SU-DHL-6 (cell line): ENCODE measurements at regions not wholly inside any gene's neighbourhood (a gene's known extent, or its start where the extent isn't known, plus 50 kb on each side); places are given as distances from the start of the nearest gene placed in this dataset.

ENCODE experiments used
- H2AFZ ChIP-seq: fragments of 200-600 bp; sonication (generic); 2 replicates; pipeline ENCODE4 v1.6.1; 2014; ENCODE audit warnings: low read depth, mild to moderate bottlenecking, moderate library complexity, mixed read lengths, antibody characterized with exemption, low read length; ENCODE audit not compliant: severe bottlenecking
- H3F3A ChIP-seq: fragments of 200-600 bp; shearing (Covaris generic); 2 replicates; pipeline ENCODE4 v1.6.0; 2016; ENCODE audit warnings: antibody characterized with exemption, mild to moderate bottlenecking; ENCODE audit not compliant: insufficient read depth
- H3K27ac ChIP-seq: fragments of 200-600 bp; sonication (generic); 2 replicates; pipeline ENCODE4 v1.5.1; 2016; ENCODE audit warnings: low read depth, mild to moderate bottlenecking, low read length, moderate library complexity, mixed read lengths
- H3K27me3 ChIP-seq: fragments of 200-600 bp; sonication (generic), shearing (Covaris generic); 2 replicates; pipeline ENCODE4 v1.6.0; 2014; ENCODE audit warnings: mild to moderate bottlenecking, low read length
- H3K36me3 ChIP-seq: fragments of 200-600 bp; sonication (generic); 2 replicates; pipeline ENCODE4 v1.6.1; 2014; ENCODE audit warnings: mild to moderate bottlenecking, low read length, mixed read lengths
- H3K4me2 ChIP-seq: fragments of 300-600, 200-600 bp; shearing (Covaris generic), sonication (generic); 2 replicates; pipeline ENCODE4 v1.6.0; 2014; ENCODE audit warnings: low read length, low read depth, mild to moderate bottlenecking; ENCODE audit not compliant: poor library complexity, severe bottlenecking
- H3K4me3 ChIP-seq: fragments of 200-600 bp; sonication (generic); 2 replicates; pipeline ENCODE4 v1.5.1; 2014; ENCODE audit warnings: antibody characterized with exemption, low read length, mild to moderate bottlenecking, mixed read lengths; ENCODE audit not compliant: insufficient read depth, poor library complexity, severe bottlenecking
- H3K79me2 ChIP-seq: fragments of 200-600 bp; sonication (generic); 2 replicates; pipeline ENCODE4 v1.6.1; 2014; ENCODE audit warnings: mild to moderate bottlenecking, low read length, moderate library complexity; ENCODE audit not compliant: insufficient read depth
- H3K9ac ChIP-seq: fragments of 200-600 bp; sonication (generic); 2 replicates; pipeline ENCODE4 v1.7.0; 2014; ENCODE audit warnings: mild to moderate bottlenecking, low read length
- H3K9me2 ChIP-seq: fragments of 200-600 bp; sonication (generic); replicated peaks from 2 replicates; pipeline ENCODE4 v1.6.1; 2014; ENCODE audit warnings: low read length; ENCODE audit not compliant: insufficient read depth
- H3K9me3 ChIP-seq: fragments of 200-600 bp; sonication (generic); 2 replicates; pipeline ENCODE4 v1.6.1; 2014; ENCODE audit warnings: low read length, mixed read lengths; ENCODE audit not compliant: insufficient read depth
- H4K20me1 ChIP-seq: fragments of 200-600 bp; sonication (generic); 2 replicates; pipeline ENCODE4 v1.6.1; 2014; ENCODE audit warnings: low read depth, mild to moderate bottlenecking, antibody characterized with exemption, low read length, moderate library complexity, mixed read lengths
- EZH2phosphoT487 ChIP-seq: fragments of 200-600 bp; sonication (generic), shearing (Covaris generic); conservative IDR thresholded peaks from 2 replicates; pipeline ENCODE4 v1.6.1; 2018; ENCODE audit warnings: mild to moderate bottlenecking, antibody characterized with exemption, low read length, moderate library complexity, mixed read lengths
- TF ChIP-seq, protein P1 (sequence below): fragments of 200-600 bp; sonication (generic); IDR thresholded peaks from one replicate; pipeline ENCODE4 v1.5.1; 2017; ENCODE audit warnings: antibody characterized with exemption, mild to moderate bottlenecking, low read length, moderate library complexity; ENCODE audit not compliant: insufficient read depth, poor library complexity, severe bottlenecking

DNA sequence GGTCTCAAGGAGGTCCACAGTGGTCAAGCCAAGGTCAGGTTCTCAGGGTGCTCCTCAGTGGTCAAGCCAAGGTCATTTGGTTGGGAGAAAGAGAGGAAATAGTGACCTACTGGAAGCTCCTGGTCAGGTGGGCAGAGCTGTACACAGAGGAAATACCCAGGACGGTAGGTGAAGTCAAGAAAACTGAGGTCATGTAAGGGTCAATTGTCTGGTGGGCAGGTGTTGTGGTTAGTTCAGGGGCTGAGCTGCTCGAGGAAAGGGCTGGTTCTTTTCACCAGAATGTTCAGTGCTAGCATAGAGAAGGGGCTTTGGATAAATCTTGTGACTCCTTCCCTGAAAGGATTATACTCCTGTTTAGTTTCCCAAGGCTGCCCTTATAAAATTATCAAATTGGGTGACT is 540.5 kb downstream of the VRK1 start:
- H3K4me3 ChIP-seq, result no peak overlapping the region
- TF ChIP-seq, protein P1, sequence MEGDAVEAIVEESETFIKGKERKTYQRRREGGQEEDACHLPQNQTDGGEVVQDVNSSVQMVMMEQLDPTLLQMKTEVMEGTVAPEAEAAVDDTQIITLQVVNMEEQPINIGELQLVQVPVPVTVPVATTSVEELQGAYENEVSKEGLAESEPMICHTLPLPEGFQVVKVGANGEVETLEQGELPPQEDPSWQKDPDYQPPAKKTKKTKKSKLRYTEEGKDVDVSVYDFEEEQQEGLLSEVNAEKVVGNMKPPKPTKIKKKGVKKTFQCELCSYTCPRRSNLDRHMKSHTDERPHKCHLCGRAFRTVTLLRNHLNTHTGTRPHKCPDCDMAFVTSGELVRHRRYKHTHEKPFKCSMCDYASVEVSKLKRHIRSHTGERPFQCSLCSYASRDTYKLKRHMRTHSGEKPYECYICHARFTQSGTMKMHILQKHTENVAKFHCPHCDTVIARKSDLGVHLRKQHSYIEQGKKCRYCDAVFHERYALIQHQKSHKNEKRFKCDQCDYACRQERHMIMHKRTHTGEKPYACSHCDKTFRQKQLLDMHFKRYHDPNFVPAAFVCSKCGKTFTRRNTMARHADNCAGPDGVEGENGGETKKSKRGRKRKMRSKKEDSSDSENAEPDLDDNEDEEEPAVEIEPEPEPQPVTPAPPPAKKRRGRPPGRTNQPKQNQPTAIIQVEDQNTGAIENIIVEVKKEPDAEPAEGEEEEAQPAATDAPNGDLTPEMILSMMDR, result no peak
- TF ChIP-seq EZH2phosphoT487, result no peak
- H2AFZ ChIP-seq, result no peak overlapping the region
- no peaks in the 10 kb centered on the region for H3F3A ChIP-seq
- no peaks in the 10 kb centered on the region for H3K27me3 ChIP-seq
- H4K20me1 ChIP-seq, result no peaks in the 10 kb centered on the region
- no peaks in the 10 kb centered on the region for H3K36me3 ChIP-seq
- H3K9me3 ChIP-seq, result no peaks in the 10 kb centered on the region
- H3K9me2 ChIP-seq, result no peaks in the 10 kb centered on the region
- no peak overlapping the region for H3K4me2 ChIP-seq
- no peaks in the 10 kb centered on the region for H3K79me2 ChIP-seq
- no peak overlapping the region for H3K9ac ChIP-seq
- H3K27ac ChIP-seq, result no peak overlapping the region

DNA sequence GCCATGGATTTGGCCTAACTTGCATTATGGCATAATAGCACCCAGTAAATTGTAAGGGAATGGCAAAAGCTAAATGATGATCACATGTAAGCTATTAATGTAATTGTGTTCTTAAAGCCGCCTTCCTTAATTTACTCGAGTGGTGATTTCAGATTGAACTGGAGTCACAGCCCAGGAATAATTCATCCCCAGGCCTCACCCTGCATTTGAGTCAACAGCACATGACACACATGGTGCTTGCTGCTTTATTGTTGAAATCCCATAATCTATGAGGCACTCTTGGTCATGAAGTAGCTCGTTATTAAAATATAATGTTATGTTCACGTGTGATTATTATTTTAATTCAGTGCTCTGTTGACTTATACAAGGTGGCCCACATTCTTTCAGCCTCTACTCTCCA is 547.5 kb downstream of the VRK1 start:
- TF ChIP-seq, protein P1, result no peak
- TF ChIP-seq EZH2phosphoT487, result no peak
- H3F3A ChIP-seq, result no peaks in the 10 kb centered on the region
- H3K36me3 ChIP-seq, result no peaks in the 10 kb centered on the region
- no peak overlapping the region for H2AFZ ChIP-seq
- no peak overlapping the region for H3K4me3 ChIP-seq
- no peak overlapping the region for H3K9ac ChIP-seq
- H3K27me3 ChIP-seq, result no peaks in the 10 kb centered on the region
- no peaks in the 10 kb centered on the region for H3K9me3 ChIP-seq
- no peak overlapping the region for H3K4me2 ChIP-seq
- no peaks in the 10 kb centered on the region for H3K79me2 ChIP-seq
- H3K27ac ChIP-seq, result no peak overlapping the region
- H4K20me1 ChIP-seq, result no peaks in the 10 kb centered on the region
- H3K9me2 ChIP-seq, result no peaks in the 10 kb centered on the region

DNA sequence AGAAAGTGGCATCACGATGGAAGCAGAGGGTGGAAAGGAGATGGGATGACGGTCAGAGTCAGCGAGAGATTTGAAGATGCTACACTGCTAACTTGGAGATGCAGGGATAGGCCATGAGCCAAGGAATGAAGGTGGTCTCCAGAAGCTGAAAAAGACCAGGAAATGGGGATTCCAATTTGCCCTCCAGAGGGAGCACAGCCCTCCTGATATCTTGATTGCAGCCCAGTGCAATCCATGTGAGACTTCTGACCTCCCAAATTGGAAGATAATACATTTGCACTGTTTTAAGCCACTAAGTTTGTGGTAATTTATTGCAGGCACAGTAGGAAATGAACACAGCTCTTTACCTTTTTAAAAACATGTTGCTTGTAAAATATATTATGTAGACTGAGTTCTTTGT is 549.5 kb downstream of the VRK1 start:
- TF ChIP-seq, protein P1, result no peak
- TF ChIP-seq EZH2phosphoT487, result no peak
- no peaks in the 10 kb centered on the region for H3K27me3 ChIP-seq
- H3K9me3 ChIP-seq, result no peaks in the 10 kb centered on the region

DNA sequence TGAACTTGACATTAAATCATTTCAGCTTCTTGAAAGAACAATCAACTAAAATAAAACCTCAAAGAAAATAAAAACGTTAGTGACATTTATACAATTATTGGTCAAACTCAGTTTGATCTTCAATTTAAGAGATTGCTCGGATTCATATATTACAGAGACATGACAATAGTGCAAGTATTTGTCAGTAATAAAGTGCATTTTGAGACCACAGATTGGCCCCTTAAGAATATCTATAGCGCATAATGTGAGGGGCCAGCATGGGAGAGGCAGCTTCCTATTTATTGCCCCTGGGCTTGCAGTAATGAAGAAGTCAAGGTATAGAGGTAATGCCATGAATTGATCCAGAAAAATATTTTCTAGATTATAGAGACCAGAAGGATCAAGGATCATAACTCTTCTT is 552.3 kb downstream of the VRK1 start:
- no peak overlapping the region for H2AFZ ChIP-seq
- no peak overlapping the region for H3K4me3 ChIP-seq
- no peaks in the 10 kb centered on the region for H3K9me2 ChIP-seq
- no peaks in the 10 kb centered on the region for H3K27me3 ChIP-seq
- no peak overlapping the region for H3K4me2 ChIP-seq
- TF ChIP-seq, protein P1, result no peak
- TF ChIP-seq EZH2phosphoT487, result no peak
- H3K9ac ChIP-seq, result no peak overlapping the region
- H3F3A ChIP-seq, result no peaks in the 10 kb centered on the region
- H3K36me3 ChIP-seq, result no peaks in the 10 kb centered on the region
- H3K27ac ChIP-seq, result no peak overlapping the region
- no peaks in the 10 kb centered on the region for H3K79me2 ChIP-seq
- H4K20me1 ChIP-seq, result no peaks in the 10 kb centered on the region
- no peaks in the 10 kb centered on the region for H3K9me3 ChIP-seq

More for the DNA sequence above, 549.5 kb downstream of the VRK1 start:
- H2AFZ ChIP-seq, result no peak overlapping the region
- no peaks in the 10 kb centered on the region for H3K36me3 ChIP-seq
- H3K4me3 ChIP-seq, result no peak overlapping the region
- no peak overlapping the region for H3K9ac ChIP-seq
- no peak overlapping the region for H3K27ac ChIP-seq
- H3K79me2 ChIP-seq, result no peaks in the 10 kb centered on the region
- H4K20me1 ChIP-seq, result no peaks in the 10 kb centered on the region
- H3F3A ChIP-seq, result no peaks in the 10 kb centered on the region
- H3K4me2 ChIP-seq, result no peak overlapping the region
- no peaks in the 10 kb centered on the region for H3K9me2 ChIP-seq
